ENCODE measurements at regions not wholly inside any gene's neighbourhood (a gene's known extent, or its start where the extent isn't known, plus 50 kb on each side); places are given as distances from the start of the nearest gene placed in this dataset.

DNA sequence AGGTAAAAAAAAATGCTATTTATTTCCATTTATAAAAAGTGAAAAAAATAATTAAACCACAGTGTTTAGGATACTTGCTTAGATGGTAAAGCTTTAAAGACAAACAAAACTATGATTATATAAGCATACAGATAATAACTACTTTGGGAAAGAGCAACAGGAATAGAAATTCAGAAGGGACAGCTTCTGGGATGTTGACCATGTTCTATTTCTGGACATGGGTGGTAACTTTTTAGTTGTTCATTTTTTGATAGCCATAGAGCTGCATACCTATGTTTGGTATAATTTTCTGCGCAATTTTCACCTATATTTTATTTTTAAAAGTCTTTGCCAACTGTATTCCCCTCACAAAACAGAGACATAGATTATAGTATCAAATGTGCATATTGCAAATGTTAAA, 572.0 kb upstream of the NR2F2 start:
- no peaks in the 10 kb centered on the region for H3K9me3 Mint-ChIP-seq
- ATAC-seq = no peak
- TF ChIP-seq, protein P1, sequence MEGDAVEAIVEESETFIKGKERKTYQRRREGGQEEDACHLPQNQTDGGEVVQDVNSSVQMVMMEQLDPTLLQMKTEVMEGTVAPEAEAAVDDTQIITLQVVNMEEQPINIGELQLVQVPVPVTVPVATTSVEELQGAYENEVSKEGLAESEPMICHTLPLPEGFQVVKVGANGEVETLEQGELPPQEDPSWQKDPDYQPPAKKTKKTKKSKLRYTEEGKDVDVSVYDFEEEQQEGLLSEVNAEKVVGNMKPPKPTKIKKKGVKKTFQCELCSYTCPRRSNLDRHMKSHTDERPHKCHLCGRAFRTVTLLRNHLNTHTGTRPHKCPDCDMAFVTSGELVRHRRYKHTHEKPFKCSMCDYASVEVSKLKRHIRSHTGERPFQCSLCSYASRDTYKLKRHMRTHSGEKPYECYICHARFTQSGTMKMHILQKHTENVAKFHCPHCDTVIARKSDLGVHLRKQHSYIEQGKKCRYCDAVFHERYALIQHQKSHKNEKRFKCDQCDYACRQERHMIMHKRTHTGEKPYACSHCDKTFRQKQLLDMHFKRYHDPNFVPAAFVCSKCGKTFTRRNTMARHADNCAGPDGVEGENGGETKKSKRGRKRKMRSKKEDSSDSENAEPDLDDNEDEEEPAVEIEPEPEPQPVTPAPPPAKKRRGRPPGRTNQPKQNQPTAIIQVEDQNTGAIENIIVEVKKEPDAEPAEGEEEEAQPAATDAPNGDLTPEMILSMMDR (IDR thresholded peaks at IDR 0.05) = no peak
- peaks cover 2% of the 10 kb centered on the region for H3K27me3 Mint-ChIP-seq
- no peaks in the 10 kb centered on the region for H3K4me1 Mint-ChIP-seq (ENCODE audit: low read depth)
- DNase-seq = no peak
- POLR2A ChIA-PET = no interaction called here
- H3K27ac Mint-ChIP-seq = no peak overlapping the region
- intact Hi-C loops (cut with micrococcal nuclease) = no loop called here
- H3K4me3 Mint-ChIP-seq = no peak overlapping the region
- CTCF ChIA-PET = no interaction called here
- no peaks in the 10 kb centered on the region for H3K36me3 Mint-ChIP-seq (ENCODE audit: low read depth)

DNA sequence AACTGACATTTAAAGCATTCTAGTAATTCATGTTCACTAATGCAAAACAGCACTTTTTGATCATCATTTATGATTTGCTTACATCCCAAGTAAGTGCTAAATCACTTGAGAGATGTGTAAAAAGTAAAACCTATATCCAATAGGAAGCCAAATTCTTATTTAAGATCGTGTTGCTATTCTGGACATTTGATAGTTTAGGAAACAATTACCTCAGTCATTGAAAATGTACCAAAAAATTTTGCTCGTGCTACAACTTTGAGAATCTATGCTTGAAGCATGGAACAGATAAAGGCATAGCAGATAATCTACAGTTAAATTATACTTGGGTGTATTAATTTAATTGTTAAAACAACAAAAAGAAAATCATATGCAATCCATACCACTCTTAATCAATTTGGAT, 571.6 kb upstream of the NR2F2 start:
- Mint-ChIP-seq H3K27me3 (no peaks in the 10 kb centered on the region), H3K9me3 (no peaks in the 10 kb centered on the region), H3K4me1 (ENCODE audit: low read depth) (no peaks in the 10 kb centered on the region), H3K4me3 (no peak overlapping the region), H3K36me3 (ENCODE audit: low read depth) (no peaks in the 10 kb centered on the region), H3K27ac (no peak overlapping the region)
- ChIA-PET POLR2A (no interaction called here), CTCF (no interaction called here)
- ATAC-seq (no peak), DNase-seq (no peak)
- TF ChIP-seq, protein P1 (IDR thresholded peaks at IDR 0.05) = no peak
- intact Hi-C loops (cut with micrococcal nuclease) = no loop called here

DNA sequence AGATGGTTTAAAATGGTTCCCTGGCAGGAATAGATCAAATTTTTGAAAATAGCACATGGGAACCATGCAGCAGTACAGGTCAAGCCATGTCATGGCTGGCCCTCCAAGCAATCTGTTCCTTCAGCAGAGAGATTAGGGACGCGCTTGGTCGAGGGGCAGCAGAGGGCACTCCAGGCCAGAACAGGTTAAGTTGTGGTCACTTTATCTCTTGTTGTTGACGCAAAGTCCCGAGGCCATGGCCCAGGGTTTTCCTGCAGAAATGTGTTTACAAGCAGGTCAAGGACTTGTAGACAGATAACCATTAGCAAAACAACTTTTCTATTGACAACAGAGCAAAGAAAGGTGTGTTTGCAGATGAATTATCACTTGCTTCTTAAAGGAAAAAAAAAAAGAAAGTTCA, 570.0 kb upstream of the NR2F2 start:
- ChIA-PET POLR2A (no interaction called here), CTCF (no interaction called here)
- H3K9me3 Mint-ChIP-seq = no peaks in the 10 kb centered on the region
- H3K4me3 Mint-ChIP-seq = no peak overlapping the region
- H3K27ac Mint-ChIP-seq = no peak overlapping the region
- ATAC-seq (no peak), DNase-seq (no peak)
- H3K4me1 Mint-ChIP-seq (ENCODE audit: low read depth) = no peaks in the 10 kb centered on the region
- intact Hi-C loops (cut with micrococcal nuclease) = no loop called here
- TF ChIP-seq, protein P1 (IDR thresholded peaks at IDR 0.05) = no peak
- no peaks in the 10 kb centered on the region for H3K36me3 Mint-ChIP-seq (ENCODE audit: low read depth)
- H3K27me3 Mint-ChIP-seq = no peaks in the 10 kb centered on the region

DNA sequence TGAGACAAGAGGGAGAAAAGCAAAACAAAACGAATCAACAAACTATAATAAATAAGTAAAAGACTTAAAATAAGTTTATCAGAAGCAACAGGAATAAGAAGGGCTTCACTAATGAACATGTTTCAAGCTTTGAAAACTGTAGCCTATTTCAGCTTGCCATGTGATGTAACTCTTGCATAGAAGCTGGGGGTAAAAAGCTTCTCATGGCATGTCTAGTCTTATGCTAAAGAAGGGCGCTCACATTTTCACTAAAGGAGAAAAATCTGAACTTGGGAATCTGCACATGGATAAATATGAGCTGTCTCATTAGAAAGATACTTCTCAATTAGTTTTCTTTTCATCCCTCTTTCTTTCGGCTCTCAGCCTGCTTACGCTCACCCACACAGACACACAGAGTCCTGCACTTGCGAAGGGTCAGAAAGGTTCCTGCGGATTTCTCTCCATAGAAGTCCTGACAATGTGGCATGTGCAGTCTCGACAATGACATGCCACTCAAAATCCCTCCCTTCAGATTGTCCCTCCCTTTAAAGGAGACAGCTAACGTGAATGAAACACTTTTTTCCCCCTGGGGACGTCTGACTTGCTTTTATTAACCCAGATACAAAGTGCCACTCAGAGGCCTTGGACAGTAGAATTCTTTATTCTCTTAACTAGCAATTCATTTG, 568.9 kb upstream of the NR2F2 start:
- CTCF ChIA-PET = no interaction called here

DNA sequence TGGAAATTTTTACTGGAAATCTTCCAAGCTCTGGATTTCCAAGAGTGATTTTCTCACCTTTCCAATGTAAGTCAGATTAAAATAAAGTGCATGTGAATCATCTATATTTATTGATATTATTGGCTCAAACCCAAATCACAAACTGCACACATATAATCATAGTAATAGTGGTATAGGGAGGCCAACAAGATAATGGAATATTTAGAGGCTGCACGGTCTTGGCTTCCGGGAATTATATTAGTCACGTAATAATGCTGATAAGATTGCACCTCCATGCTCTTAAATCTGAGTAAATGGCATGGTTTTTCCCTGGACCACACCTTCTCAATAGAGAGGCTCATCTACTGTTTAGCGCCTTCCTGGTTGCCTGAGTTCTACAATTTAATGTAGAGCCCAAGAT, 567.1 kb upstream of the NR2F2 start:
- H3K9me3 Mint-ChIP-seq = no peaks in the 10 kb centered on the region
- CTCF ChIA-PET = interaction anchor here (0.9 kb wide), 1 partner anchor 10 kb away, joined by 3 read pairs; no protein-coding TSS in a partner anchor
- DNase-seq = no peak
- no peak overlapping the region for H3K4me3 Mint-ChIP-seq
- intact Hi-C loops (cut with micrococcal nuclease) = no loop called here
- TF ChIP-seq, protein P1 (IDR thresholded peaks at IDR 0.05) = no peak
- no peak overlapping the region for H3K27ac Mint-ChIP-seq
- no peak for ATAC-seq
- no peaks in the 10 kb centered on the region for H3K4me1 Mint-ChIP-seq (ENCODE audit: low read depth)
- POLR2A ChIA-PET = no interaction called here
- no peaks in the 10 kb centered on the region for H3K27me3 Mint-ChIP-seq
- H3K36me3 Mint-ChIP-seq (ENCODE audit: low read depth) = no peaks in the 10 kb centered on the region

More for the DNA sequence above, 568.9 kb upstream of the NR2F2 start:
- no peaks in the 10 kb centered on the region for H3K27me3 Mint-ChIP-seq
- no peaks in the 10 kb centered on the region for H3K9me3 Mint-ChIP-seq
- no peak overlapping the region for H3K27ac Mint-ChIP-seq
- POLR2A ChIA-PET = no interaction called here
- H3K36me3 Mint-ChIP-seq (ENCODE audit: low read depth) = no peaks in the 10 kb centered on the region
- H3K4me3 Mint-ChIP-seq = no peak overlapping the region
- intact Hi-C loops (cut with micrococcal nuclease) = no loop called here
- H3K4me1 Mint-ChIP-seq (ENCODE audit: low read depth) = no peaks in the 10 kb centered on the region
- TF ChIP-seq, protein P1 (IDR thresholded peaks at IDR 0.05) = no peak
- no peak for ATAC-seq
- no peak for DNase-seq

Data from activated CD8-positive, alpha-beta T cell treated with anti-CD3 and anti-CD28 coated beads for 36 hours (primary cell).